HG03378 (cell line): ENCODE measurements at regions not wholly inside any gene's neighbourhood (a gene's known extent, or its start where the extent isn't known, plus 50 kb on each side); places are given as distances from the start of the nearest gene placed in this dataset.
"Not testable (repeated sequence)": the region's sequence is repeated elsewhere in the genome, so short reads cannot be mapped to it uniquely, and the experiment has no call there.

Experiments
- ATAC-seq: cut with Tn5 transposase; IDR thresholded peaks from one replicate; pipeline ENCODE4 v1.9.1; 2021; ENCODE audit warnings: mild to moderate bottlenecking, moderate library complexity; ENCODE audit not compliant: unreplicated experiment

GRCh38 chr14:65833267-65833880 lies 420.8 kb downstream of the FUT8 start:
- ATAC-seq, result no peak

DNA sequence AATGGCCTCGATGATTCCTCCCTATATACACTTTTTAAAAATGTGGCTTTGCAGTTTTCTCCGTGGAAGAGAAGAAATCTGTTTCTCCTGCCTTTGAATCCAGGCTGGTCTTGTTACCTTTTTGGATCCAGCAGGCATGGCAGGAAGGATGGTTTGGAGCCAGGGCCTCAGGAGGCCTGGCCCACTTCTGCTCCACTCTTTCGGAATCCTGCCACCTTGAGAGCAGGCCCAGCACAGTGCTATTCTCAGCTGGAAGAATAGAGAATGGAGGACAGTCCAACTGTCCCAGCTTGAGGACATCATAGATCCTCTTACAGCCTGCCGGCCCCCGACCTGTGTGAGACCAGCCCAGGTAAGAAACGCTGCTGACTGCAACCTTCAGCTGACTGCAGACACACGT lies 421.5 kb downstream of the FUT8 start:
- ATAC-seq, result no peak

GRCh38 chr14:65834812-65835211 lies 422.3 kb downstream of the FUT8 start:
- no peak for ATAC-seq

DNA sequence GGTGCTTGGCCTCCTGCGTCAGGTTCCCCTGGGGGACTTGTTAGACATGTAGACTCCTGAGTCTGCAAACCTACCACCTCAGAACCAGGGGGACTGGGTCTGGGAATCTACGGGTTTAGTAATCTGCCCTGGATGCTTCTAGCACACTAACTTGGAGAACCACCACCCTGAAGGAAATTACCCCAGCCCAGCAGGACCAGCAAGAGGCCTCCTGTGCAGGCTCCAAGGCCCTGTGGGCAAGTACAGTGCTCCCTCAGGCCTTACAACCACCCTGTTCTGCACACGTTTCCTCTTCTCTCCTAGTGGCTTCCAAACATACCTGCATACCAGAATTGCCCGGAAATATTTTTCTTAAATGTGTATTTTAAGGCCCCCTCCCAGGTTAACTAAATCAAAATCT lies 423.0 kb downstream of the FUT8 start:
- no peak for ATAC-seq

GRCh38 chr14:65838565-65838964 lies 426.0 kb downstream of the FUT8 start:
- ATAC-seq, result no peak

DNA sequence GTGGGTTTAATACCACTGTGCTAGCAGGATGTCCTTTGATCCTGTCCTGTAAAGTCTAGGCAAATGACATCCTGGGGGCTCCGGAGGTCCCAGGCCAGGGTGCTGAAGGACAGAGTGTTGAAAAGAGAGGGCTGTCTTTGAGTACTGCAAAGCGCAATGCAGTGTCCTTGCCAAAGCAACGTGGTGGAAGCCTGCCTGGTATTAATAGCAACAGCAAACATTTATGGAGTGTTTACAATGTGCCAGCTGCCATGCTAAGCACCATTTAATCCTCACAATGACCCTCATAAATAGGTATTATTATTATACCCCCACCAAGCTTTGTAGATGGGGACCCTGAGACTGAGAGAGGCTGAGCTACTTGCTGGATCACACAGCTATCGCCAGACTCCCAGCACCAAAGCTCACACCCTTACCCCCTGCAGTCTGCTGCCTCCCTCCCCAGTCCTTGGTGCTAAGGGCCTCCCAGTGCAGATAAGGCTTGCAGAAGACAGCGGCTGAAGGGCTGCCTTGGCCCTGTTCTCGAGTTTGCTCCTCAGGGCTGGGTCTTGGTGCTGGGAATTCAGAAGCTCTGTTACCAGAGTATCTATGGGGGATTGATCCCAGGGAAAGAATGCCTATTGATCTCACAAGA lies 427.7 kb downstream of the FUT8 start:
- ATAC-seq, result no peak

DNA sequence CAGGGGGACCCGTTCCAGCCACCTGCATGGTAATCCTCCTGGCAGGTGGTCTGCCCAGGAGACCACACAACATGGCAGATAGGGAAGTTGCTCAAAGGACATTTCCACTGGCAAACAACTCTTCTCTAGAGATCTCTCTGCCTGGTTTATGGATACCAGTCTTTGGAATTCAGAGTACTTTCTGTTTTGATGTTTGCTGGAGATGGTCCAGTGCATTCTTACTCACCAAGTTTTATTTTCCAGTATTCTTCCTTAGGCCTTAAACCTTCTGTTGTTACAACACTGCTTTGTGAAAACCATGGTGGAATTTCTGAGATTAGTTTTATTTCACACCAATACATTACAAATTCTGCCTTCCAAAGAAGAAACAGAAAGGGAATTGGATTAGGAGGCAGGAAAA lies 428.3 kb downstream of the FUT8 start:
- no peak for ATAC-seq

DNA sequence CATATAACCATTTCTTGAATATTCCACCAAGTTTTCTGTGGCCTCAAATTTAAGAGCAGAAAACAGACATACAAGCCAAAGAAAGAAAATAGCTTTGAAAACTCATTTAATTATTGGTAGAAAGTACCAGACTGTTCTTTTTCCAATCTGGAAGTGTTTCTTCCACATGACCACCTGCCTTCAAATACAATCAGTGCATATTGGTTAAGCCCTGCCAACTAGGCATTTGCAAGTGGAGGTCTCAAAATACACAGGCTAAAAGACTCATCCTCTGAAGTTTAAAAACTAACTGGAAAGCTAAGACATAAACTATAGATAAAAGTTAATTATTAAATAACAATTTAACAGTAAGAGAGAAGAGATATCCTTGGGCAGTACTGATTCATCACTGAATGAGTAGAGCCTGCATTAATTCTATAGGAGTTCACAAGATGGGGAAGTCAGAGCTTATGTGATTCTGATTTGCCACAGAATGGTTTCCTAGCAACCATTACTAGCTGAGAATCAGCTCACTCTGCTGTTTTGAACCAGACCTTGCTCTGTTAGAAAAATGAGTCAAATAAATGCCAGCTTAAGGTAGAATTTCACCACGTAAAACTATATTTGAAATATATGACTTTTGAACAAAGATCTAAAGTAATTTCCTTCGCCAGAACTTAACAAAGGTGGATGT lies 433.8 kb downstream of the FUT8 start:
- no peak for ATAC-seq

DNA sequence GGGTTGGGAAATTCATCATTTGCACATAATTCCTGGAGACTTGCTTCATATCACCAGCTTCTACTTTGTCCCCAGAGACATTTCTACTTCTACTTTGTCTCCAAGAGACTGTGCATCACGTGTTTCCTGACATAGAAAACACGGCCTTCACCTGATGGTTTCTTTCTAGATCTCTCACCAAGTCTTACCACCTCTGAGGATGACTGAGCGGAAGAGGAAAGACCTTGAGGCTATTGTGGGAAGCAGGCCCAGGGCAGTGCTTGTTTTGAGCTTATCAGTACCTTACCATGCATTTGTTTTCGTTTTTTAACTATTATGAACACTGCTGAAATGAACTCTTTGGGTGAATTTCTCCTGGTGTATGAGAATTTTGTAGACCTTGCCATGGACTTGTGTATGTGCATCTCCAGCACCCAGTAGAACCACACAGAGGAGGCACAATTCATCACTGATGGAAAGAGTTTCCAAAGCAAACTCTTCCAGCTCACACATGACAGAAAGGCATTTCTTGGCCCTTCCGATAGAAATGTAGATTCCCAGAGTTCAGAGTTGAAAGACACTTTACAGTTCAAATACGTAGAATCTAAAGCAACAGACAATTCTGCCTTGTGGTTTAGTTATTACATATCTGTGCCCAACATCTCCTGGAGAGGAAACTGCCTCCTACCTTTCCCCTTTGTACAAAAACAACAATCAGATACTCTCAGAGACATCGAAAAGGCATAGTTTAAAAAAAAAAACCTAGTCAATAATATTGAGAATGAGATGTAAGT lies 434.7 kb downstream of the FUT8 start:
- peak; percentile 68 for ATAC-seq

DNA sequence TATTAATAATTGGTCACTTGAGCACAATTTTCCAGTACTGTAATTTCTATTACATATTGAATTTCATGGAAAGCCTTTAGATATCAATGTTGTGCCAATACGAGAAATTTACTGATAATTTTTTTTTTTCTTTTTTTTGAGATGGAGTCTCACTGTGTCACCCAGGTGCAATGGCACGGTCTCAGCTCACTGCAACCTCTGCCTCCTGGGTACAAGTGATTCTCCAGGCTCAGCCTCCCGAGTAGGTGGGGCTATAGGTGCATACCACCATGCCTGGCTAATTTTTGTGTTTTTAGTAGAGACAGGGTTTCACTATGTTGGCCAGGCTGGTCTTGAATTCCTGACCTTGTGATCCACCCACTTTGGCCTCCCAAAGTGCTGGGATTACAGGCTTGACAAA lies 435.4 kb downstream of the FUT8 start:
- ATAC-seq, result not testable (repeated sequence)

- ATAC-seq, result no peak
Measured at GRCh38 chr14:65849091-65849490, 436.6 kb downstream of the FUT8 start.

DNA sequence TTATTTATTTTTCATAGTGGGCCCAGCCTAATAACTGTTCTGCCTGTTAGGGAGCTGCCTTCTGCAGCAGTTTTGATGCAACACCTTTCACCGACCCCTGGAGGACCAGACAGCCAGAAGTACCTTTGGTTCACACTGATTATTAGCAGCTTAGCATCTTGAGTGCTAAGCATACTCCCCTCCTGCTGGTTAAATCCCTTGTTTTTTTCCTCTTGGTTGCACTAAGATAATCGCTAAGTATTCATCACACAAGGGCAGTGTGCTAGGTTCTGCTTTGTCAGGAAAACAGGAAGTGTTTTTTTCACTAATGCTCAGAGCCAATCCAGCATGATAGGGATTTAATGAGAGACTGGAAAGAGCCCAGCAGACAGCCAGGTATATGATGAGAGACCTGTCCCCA lies 437.0 kb downstream of the FUT8 start:
- no peak for ATAC-seq

DNA sequence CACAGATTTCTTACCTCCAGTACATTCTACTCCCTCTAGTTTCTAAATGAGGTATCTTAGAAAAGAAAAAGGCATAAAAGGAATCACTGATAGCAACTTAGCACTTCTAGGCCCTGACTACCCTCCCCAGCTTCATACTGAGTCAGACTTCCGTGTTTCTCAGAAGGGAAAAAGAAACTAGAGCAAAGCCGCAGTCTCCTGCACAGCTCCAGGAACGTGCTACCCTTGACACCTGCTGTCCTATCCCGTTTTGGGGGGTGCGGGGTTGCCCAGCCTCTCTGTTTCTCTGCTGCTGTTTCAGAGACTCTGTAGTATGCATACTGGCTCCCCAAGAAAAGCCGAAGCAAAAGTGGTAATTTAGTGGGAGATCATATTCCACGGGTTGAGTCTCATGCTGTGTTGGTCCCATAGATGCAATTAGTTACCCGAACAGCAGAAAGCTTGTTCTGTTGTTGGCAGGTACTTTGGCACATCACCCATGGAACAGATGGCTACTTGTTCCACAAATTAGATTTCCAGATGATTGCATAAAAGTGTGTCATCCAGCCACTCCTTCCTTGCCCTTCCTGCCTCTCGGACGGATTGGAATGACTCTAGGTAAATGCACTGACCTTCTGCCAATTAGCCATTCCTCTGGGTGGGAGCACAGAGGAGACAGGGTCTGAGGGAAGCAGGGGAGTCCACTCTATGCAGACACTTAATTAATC lies 438.1 kb downstream of the FUT8 start:
- ATAC-seq, result no peak

DNA sequence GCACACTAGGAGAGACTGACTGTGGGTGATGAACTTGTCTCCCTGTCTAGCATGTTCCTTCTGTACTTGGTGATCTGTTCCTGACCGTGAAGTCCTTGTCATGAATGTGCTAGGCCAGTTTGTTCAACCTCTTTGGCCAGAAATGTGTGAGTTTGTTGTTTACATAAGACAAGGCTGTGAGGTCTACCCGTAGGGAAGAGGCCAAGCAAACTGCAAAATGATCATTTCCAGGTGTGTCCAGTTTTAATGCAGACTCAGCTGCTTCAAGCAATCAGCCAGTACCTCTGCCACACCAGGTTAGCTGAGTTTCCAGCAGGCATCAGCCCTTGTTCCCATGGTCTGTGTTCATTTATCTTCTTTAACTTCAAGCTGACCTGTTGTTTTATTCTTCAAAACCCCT lies 440.2 kb downstream of the FUT8 start:
- ATAC-seq, result no peak

GRCh38 chr14:65853407-65853955 lies 441.0 kb downstream of the FUT8 start:
- ATAC-seq, result no peak

- ATAC-seq, result no peak
Measured at GRCh38 chr14:65854215-65854614, 441.7 kb downstream of the FUT8 start.

GRCh38 chr14:65860956-65861611 lies 448.6 kb downstream of the FUT8 start:
- ATAC-seq, result no peak

- no peak for ATAC-seq
Measured at GRCh38 chr14:65864549-65864948, 452.0 kb downstream of the FUT8 start.

DNA sequence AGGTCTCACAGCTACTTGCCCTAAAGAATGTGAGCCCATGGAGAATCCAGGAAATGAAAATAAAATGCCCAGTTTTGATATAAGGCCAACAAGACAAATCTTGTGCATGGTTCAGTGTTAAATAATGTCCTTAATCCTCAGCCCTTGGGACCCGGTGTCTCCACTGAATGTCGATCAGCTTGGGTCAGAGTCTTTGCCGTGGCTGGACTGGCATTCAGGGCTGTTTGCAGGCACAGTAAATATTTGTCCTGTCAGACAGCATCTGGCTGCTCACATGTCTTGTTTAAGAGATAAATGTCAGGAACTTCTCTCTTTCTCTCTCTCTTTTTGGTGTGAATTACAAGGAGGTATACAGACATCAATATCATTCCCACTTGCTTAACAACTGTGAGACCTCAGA lies 452.5 kb downstream of the FUT8 start:
- no peak for ATAC-seq

DNA sequence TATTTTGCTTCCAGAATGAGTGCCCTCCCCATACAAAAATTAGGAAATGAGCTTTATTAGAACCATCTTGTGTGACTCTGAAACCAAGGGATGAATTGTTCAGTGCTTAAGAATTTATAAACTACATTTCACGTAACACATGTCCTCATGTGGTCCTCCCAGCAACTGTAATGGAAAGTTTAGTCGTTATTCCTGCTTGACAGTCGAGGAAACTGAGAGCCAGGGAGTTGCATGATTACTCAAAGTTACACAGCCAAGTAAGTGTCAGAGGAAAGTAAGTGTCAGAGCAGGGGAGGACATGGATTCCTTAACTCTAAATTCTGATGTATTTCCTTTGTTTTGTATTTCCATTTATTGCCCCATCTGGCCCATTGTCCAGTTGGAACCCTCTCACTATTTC lies 453.9 kb downstream of the FUT8 start:
- ATAC-seq, result no peak
